SH-SY5Y (cell line): ENCODE measurements at regions not wholly inside any gene's neighbourhood (a gene's known extent, or its start where the extent isn't known, plus 50 kb on each side); places are given as distances from the start of the nearest gene placed in this dataset.

Experiments
- GATA2 ChIP-seq: IDR thresholded peaks from 2 replicates; pipeline ENCODE4 v1.6.1; 2011; ENCODE audit warnings: mild to moderate bottlenecking, low read depth, low read length
- GATA3 ChIP-seq: IDR thresholded peaks from 2 replicates; pipeline ENCODE4 v1.6.1; 2011; ENCODE audit warnings: low read depth, mild to moderate bottlenecking, low read length, moderate library complexity

GRCh38 chr12:39032034-39032433, 126.6 kb upstream of the CPNE8 start:
- TF ChIP-seq GATA3 (no peak), GATA2 (no peak)
